H1 (cell line): ENCODE measurements at regions not wholly inside any gene's neighbourhood (a gene's known extent, or its start where the extent isn't known, plus 50 kb on each side); places are given as distances from the start of the nearest gene placed in this dataset.

Experiments
- TF ChIP-seq, protein P1 (sequence below): IDR thresholded peaks from 2 replicates; pipeline ENCODE4 v1.6.1; 2012; ENCODE audit warnings: low read length, inconsistent platforms

DNA sequence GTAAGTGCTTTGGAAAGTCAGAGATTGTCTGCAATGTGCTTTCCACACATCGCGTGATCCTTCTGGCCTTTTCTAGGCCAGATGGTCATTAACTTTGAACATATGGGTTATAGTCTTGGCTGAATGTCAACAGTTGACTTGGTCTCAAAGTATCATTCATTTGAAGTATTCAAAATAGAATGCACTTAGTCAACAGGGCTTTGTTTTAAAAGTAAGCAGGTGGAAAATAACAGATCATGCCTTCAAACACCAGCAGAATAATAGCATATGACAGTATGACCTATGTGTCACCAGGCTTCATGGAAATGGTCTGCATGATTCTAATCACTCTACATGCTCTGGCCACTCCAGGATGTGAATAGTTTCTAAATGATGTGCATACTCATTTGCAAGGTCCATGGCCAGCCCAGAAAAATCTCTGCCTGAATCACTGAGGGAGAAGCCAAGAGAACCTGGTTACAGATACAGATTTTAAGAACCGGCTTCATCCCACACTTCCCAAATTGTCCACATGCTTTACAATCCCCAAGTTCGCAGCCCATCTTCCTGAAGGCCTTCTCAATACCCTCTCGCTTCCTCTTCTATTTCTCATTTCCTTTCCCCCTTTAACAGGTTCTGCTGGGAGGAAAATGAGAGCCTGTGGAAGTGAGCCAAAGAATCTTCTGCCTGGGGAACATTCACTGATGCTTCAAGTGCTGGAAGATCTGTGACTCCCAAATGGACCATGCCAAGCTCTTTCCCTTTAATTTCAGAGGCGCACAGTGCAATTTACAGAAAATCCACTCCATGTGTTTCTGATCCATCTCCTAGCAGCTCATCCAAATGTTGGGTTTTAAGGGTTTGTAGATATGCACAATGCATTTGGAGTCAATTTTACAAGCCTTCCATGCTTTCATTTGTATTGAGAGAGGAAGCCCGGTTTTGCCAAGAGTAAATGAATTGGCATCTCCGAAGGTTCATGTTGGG is 122.8 kb upstream of the GDF10 start (continued):
- TF ChIP-seq, protein P1, sequence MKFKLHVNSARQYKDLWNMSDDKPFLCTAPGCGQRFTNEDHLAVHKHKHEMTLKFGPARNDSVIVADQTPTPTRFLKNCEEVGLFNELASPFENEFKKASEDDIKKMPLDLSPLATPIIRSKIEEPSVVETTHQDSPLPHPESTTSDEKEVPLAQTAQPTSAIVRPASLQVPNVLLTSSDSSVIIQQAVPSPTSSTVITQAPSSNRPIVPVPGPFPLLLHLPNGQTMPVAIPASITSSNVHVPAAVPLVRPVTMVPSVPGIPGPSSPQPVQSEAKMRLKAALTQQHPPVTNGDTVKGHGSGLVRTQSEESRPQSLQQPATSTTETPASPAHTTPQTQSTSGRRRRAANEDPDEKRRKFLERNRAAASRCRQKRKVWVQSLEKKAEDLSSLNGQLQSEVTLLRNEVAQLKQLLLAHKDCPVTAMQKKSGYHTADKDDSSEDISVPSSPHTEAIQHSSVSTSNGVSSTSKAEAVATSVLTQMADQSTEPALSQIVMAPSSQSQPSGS = no peak
